22Rv1 (cell line): ENCODE measurements at regions not wholly inside any gene's neighbourhood (a gene's known extent, or its start where the extent isn't known, plus 50 kb on each side); places are given as distances from the start of the nearest gene placed in this dataset.
"Not testable (repeated sequence)": the region's sequence is repeated elsewhere in the genome, so short reads cannot be mapped to it uniquely, and the experiment has no call there.

ENCODE experiments used
- H3K27ac ChIP-seq: fragments of 450-650 bp; 2 replicates; pipeline ENCODE4 v1.5.1; 2017
- ZFX ChIP-seq: fragments of 450-650 bp; IDR thresholded peaks from 2 replicates; pipeline ENCODE4 v1.6.1; 2017; ENCODE audit warnings: antibody characterized with exemption, borderline replicate concordance
- TF ChIP-seq, protein P1 (sequence below): fragments of 450-650 bp; IDR thresholded peaks from 2 replicates; pipeline ENCODE4 v1.5.1; 2017; ENCODE audit warnings: mild to moderate bottlenecking

DNA sequence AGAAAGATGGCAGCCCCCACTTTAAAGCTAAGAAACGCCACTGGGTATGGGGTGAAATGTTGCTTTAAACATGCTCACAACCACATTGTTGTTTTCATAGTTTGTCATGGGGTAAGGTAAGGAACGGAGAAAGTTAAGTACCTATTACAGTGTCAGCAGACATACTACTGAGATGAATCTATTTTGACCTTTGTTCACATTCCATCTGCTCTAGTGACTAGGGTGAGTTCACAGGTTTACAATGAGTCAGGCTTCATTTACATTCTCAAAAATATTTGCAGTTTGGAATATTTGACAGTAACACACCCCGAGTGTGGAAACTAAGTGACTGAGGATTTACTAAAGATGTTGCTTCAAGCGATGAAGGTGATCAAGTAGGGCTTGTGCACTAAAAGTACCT lies 428.7 kb upstream of the ACVR2A start:
- no peak overlapping the region for H3K27ac ChIP-seq
- TF ChIP-seq ZFX: no peak
- TF ChIP-seq, protein P1, sequence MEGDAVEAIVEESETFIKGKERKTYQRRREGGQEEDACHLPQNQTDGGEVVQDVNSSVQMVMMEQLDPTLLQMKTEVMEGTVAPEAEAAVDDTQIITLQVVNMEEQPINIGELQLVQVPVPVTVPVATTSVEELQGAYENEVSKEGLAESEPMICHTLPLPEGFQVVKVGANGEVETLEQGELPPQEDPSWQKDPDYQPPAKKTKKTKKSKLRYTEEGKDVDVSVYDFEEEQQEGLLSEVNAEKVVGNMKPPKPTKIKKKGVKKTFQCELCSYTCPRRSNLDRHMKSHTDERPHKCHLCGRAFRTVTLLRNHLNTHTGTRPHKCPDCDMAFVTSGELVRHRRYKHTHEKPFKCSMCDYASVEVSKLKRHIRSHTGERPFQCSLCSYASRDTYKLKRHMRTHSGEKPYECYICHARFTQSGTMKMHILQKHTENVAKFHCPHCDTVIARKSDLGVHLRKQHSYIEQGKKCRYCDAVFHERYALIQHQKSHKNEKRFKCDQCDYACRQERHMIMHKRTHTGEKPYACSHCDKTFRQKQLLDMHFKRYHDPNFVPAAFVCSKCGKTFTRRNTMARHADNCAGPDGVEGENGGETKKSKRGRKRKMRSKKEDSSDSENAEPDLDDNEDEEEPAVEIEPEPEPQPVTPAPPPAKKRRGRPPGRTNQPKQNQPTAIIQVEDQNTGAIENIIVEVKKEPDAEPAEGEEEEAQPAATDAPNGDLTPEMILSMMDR: no peak

GRCh38 chr2:147414656-147415055 lies 430.2 kb upstream of the ACVR2A start:
- H3K27ac ChIP-seq: not testable (repeated sequence)

DNA sequence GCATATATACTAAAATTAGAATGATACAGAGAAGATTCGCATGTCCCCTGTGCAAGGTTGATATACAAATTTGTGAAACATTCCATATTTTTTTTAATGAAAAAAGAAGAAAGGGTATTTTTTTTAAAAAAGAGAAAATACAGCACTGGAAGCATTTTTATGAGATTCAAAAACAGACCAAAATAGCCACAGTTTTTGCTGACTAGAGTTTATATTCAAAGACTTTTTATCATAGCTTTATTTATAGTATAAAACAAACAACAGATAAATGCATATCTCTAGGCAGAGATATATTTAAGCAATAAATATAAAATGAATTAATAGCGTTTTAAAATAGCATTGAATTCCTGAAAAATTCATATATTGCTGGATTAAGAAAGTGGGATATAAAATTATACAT lies 436.5 kb upstream of the ACVR2A start:
- TF ChIP-seq ZFX: no peak
- TF ChIP-seq, protein P1: no peak
- H3K27ac ChIP-seq: no peak overlapping the region

DNA sequence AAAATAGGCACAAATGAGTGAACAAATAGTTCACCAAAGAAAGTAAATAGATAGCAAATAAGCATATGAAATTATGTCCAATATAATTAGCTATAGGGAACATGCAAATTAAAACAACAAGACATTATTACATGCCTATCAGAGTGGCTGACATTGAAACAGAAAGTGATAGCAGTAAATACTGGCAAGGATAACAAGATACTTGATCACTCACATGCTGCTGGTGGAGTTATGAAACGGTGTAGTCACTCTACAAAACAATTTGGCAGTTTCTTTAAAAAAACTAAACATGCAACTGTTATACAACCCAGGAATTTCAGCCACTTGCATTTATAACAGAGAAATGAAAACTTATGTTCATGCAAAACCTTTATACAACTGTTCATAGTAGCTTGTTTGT lies 439.2 kb upstream of the ACVR2A start:
- TF ChIP-seq, protein P1: no peak
- no peak for TF ChIP-seq ZFX
- H3K27ac ChIP-seq: no peak overlapping the region

DNA sequence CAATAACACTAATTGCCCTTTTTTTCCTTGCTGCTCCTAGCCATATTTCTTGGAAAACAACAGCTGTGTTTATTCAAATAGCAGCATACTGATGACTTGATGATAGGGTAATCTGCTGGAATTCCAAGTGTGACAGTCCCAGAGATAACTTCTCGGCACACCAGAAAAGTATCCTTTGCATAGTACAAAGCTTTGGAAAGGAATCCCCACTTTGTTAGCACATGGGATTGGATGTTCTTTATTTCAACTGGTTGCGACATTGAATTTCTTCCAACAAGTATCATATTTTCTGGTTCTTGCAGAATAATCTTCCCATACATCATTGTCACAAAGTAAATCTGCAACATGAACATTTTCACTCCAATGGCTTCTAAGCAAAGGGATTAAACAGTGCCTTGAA lies 445.8 kb upstream of the ACVR2A start:
- no peak for TF ChIP-seq ZFX
- TF ChIP-seq, protein P1: no peak
- H3K27ac ChIP-seq: no peak overlapping the region

GRCh38 chr2:147398301-147398700 lies 446.5 kb upstream of the ACVR2A start:
- H3K27ac ChIP-seq: no peak overlapping the region
- no peak for TF ChIP-seq ZFX
- TF ChIP-seq, protein P1: no peak

DNA sequence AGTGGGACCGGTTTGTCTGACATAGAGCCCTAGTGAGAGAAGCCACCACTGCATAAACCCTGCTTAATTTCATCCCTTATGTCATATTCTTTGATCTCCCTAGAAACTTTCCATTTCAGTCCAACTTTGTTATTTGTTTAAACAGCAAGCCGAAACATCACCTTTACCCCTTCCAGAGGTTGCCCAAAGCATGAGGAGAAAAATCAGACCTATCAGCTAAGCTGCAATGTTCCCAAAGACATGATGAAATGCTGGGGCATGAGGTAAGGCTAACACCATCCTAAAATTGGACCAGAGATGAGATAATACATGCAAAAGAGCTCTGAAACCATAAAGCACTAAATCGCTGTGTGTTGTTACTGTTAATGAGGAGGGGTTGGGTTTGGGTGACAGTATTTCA lies 447.9 kb upstream of the ACVR2A start:
- H3K27ac ChIP-seq: no peak overlapping the region
- TF ChIP-seq, protein P1: no peak
- no peak for TF ChIP-seq ZFX

DNA sequence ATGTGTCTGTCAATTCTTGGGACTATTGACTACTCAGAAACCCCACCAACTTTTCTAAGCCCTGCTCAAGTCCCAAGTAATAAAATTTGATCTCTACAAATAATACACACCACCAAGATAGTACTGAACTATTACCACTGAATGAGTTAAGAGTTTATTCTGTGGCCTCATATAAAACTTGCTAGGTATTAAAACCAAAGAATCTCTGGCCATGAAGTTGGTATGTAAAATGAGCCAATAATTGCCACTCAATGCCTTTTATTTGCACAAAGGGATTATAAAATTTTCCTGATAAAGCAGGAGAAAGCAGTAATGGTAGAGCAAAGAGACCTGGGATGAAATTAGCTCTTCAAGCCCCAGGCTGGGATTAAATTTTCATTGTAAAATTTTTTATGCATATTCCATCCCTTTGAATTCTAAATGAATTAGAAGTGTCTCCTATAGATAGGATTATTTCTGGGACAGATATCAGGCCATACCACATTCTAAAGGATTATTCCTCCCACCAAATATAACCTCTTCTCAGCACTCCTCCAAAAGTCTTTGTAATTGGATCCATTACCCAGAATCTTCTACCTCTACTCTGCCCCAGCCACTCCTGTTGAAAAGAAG lies 450.5 kb upstream of the ACVR2A start:
- TF ChIP-seq, protein P1: no peak
- TF ChIP-seq ZFX: no peak
- H3K27ac ChIP-seq: no peak overlapping the region
